Gastroesophageal sphincter (tissue), 3 donors: ENCODE measurements at regions not wholly inside any gene's neighbourhood (a gene's known extent, or its start where the extent isn't known, plus 50 kb on each side); places are given as distances from the start of the nearest gene placed in this dataset.

Experiments used
- CTCF ChIP-seq, 4 experiments: fragments of 200-600 bp in 2 of 4; fragments of 450-650 bp in 2 of 4; sonication (generic) in 1 of 4; IDR thresholded peaks; one replicate each; pipeline ENCODE4 v1.5.1; 2017 to 2019; ENCODE audit warnings: antibody characterized with exemption in 4 of 4, mild to moderate bottlenecking in 2 of 4, moderate library complexity in 2 of 4
- EP300 ChIP-seq: sonication (generic); formaldehyde crosslinking; IDR thresholded peaks from one replicate; pipeline ENCODE4 v1.6.1; 2017; ENCODE audit warnings: antibody characterized with exemption, mild to moderate bottlenecking
- POLR2A ChIP-seq, 2 donors: fragments of 450-650 bp; IDR thresholded peaks; one replicate each; pipeline ENCODE4 v1.6.1; 2017; ENCODE audit warnings: antibody characterized with exemption in 2 of 2, mild to moderate bottlenecking in 2 of 2, moderate library complexity in 1 of 2
- POLR2AphosphoS5 ChIP-seq: sonication (generic); formaldehyde crosslinking; IDR thresholded peaks from one replicate; pipeline ENCODE4 v1.6.1; 2017; ENCODE audit warnings: antibody characterized with exemption

DNA sequence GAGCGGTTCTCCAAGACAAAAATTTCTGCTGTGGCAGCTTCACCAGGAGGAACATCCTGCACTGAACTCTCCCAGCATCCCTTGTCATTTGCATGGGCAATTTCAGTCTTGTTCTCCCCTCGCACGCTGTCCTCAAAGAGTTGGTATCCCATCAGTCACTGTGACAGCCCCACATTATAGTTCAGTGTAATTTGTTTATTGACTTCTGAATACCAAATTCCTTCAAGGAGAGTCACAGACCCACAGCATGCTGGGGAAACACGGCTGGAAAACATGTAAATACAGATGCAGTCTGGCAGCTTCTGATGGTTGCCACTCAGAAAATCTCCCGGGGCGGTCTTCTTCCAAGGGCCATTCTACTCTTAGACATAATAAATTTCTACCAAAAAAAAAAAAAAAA, 151.0 kb upstream of the NEBL start:
- no peak for TF ChIP-seq POLR2A (IDR thresholded peaks at IDR 0.05)
- no peak for TF ChIP-seq CTCF (IDR thresholded peaks at IDR 0.05)
- TF ChIP-seq POLR2AphosphoS5 = no peak
- TF ChIP-seq EP300 = no peak
